K562 (cell line): ENCODE measurements at regions not wholly inside any gene's neighbourhood (a gene's known extent, or its start where the extent isn't known, plus 50 kb on each side); places are given as distances from the start of the nearest gene placed in this dataset.

ENCODE experiments used
- ATAC-seq: fragments of 200-7000 bp; cut with Tn5 transposase; 3 replicates; pipeline ENCODE4 v1.9.1; 2020; ENCODE audit warnings: moderate library complexity
- BruUV-seq: library from RNA; stranded (reverse); fragments of 400-500 nt; replicated peaks from 2 replicates; lab custom pipeline; 2021; lab: Mats Ljungman, UMichigan
- CTCF ChIA-PET: fragments of 300-600 bp; formaldehyde crosslinking; extraction: SDS; loops from one replicate; lab custom pipeline; 2021; ENCODE audit warnings: low intra/inter-chr PET ratio; lab: Yijun Ruan, JAX
- POLR2A ChIA-PET: fragments of 300-600, 350-650 bp; sonication (Branson Sonifier 250); formaldehyde crosslinking; extraction: SDS; loops from one replicate; lab custom pipeline; 2021; ENCODE audit warnings: antibody characterized with exemption, inconsistent platforms; lab: Yijun Ruan, JAX
- DNase-seq, 4 experiments: peaks; one replicate each; pipeline versions ENCODE4 v3.0.0 to v3.0.0-alpha.2; 2011 to 2018; ENCODE audit warnings: low spot score in 3 of 4, mixed read lengths in 3 of 4; ENCODE audit errors: extremely low read depth in 1 of 4
- FAIRE-seq: peaks from 2 replicates; lab custom pipeline; 2011; peaks lifted over from hg19 to GRCh38; lab: Jason Lieb, UNC
- H2AFZ ChIP-seq: 2 replicates; pipeline ENCODE4 v1.6.0; 2011; ENCODE audit warnings: low read depth, low read length, control low read depth, inconsistent platforms
- H3K27ac ChIP-seq: fragments of 200-600 bp; 3 replicates; pipeline ENCODE4 v1.8.0; 2011; ENCODE audit warnings: low read depth, mild to moderate bottlenecking, control low read depth, inconsistent platforms, low read length, moderate library complexity, mixed read lengths; ENCODE audit errors: extremely low read depth
- H3K27me3 ChIP-seq, 2 experiments: fragments of 300-600 bp in 1 of 2; 2 replicates in 1 of 2; 3 replicates in 1 of 2; pipeline versions ENCODE4 v1.6.0 to v1.8.0; 2011; ENCODE audit warnings: inconsistent platforms in 2 of 2, low read length in 2 of 2, mild to moderate bottlenecking in 1 of 2, mixed read lengths in 1 of 2, moderate library complexity in 1 of 2; ENCODE audit not compliant: control insufficient read depth in 2 of 2, insufficient read depth in 2 of 2
- H3K36me3 ChIP-seq: fragments of 300-600 bp; 3 replicates; pipeline ENCODE4 v1.8.0; 2011; ENCODE audit warnings: mild to moderate bottlenecking, low read length, inconsistent platforms; ENCODE audit not compliant: control insufficient read depth, insufficient read depth
- H3K4me1 ChIP-seq, 2 experiments: fragments of 200-600 bp in 1 of 2; replicated peaks in 1 of 2; 2 replicates in 1 of 2; 3 replicates in 1 of 2; pipeline versions ENCODE4 v1.5.1 to v1.8.0; 2011; ENCODE audit warnings: inconsistent platforms in 2 of 2, low read length in 2 of 2, mild to moderate bottlenecking in 1 of 2, mixed read lengths in 1 of 2, moderate library complexity in 1 of 2; ENCODE audit not compliant: control insufficient read depth in 2 of 2, insufficient read depth in 2 of 2
- H3K4me2 ChIP-seq: 2 replicates; pipeline ENCODE4 v1.6.1; 2011; ENCODE audit warnings: low read length, control low read depth, inconsistent platforms, mixed read lengths; ENCODE audit not compliant: insufficient read depth
- H3K4me3 ChIP-seq: fragments of 200-600 bp; sonication (generic), shearing (Covaris generic); 2 replicates; pipeline ENCODE4 v1.5.1; 2016; ENCODE audit warnings: control low read depth, inconsistent platforms
- H3K79me2 ChIP-seq: fragments of 200-600 bp; 3 replicates; pipeline ENCODE4 v1.8.0; 2011; ENCODE audit warnings: low read length, inconsistent platforms; ENCODE audit not compliant: control insufficient read depth, insufficient read depth
- H3K9ac ChIP-seq, 2 experiments: 2 replicates each; pipeline versions ENCODE4 v1.6.0 to v1.6.1; 2011; ENCODE audit warnings: low read depth in 2 of 2, low read length in 2 of 2, control low read depth in 1 of 2, inconsistent platforms in 1 of 2, mild to moderate bottlenecking in 1 of 2, mixed read lengths in 1 of 2; ENCODE audit not compliant: insufficient read depth in 1 of 2
- H3K9me1 ChIP-seq: one replicate; pipeline ENCODE4 v1.6.0; 2011; ENCODE audit warnings: inconsistent platforms, mild to moderate bottlenecking, low read length, moderate library complexity; ENCODE audit not compliant: control insufficient read depth, insufficient read depth
- H3K9me3 ChIP-seq: replicated peaks from 2 replicates; pipeline ENCODE4 v1.5.1; 2011; ENCODE audit warnings: low read depth, low read length, inconsistent platforms; ENCODE audit not compliant: control insufficient read depth, insufficient read depth
- H4K20me1 ChIP-seq: replicated peaks from 2 replicates; pipeline ENCODE4 v1.6.1; 2011; ENCODE audit warnings: low read length, inconsistent platforms, mixed read lengths; ENCODE audit not compliant: control insufficient read depth, insufficient read depth
- ARNT ChIP-seq, 2 experiments: fragments of 450-650 bp; IDR thresholded peaks; 2 replicates each; pipeline ENCODE4 v1.6.1; 2016; ENCODE audit warnings: mild to moderate bottlenecking in 1 of 2
- COPS2 ChIP-seq: fragments of 450-650 bp; conservative IDR thresholded peaks from 2 replicates; pipeline ENCODE4 v1.6.1; 2016; ENCODE audit warnings: mild to moderate bottlenecking, moderate library complexity
- E2F3 ChIP-seq: fragments of 250-450 bp; sonication (Bioruptor Pico); IDR thresholded peaks from 2 replicates; pipeline ENCODE4 v1.4.0; 2020; ENCODE audit warnings: mild to moderate bottlenecking
- ETV5 ChIP-seq: sonication (generic); formaldehyde crosslinking; IDR thresholded peaks from 2 replicates; pipeline ENCODE4 v1.4.0; 2020; ENCODE audit warnings: low read depth, mild to moderate bottlenecking, missing genetic modification reagents
- SMAD1 ChIP-seq: fragments of 150-350 bp; IDR thresholded peaks from 2 replicates; pipeline ENCODE4 v1.6.1; 2014; ENCODE audit warnings: low read length, low read depth; ENCODE audit not compliant: partially characterized antibody
- WGBS: fragments of 100-300 bp; shearing (Covaris generic); methylation state at CpG from one replicate; pipeline ENCODE4 v1.1.6; 2016; ENCODE audit warnings: low coverage, mixed read lengths; ENCODE audit not compliant: insufficient coverage; ENCODE audit errors: missing lambda C conversion rate; 5-methylcytosine and 5-hydroxymethylcytosine counted together
- in situ Hi-C: fragments of 300-500 bp; cut with MboI; formaldehyde crosslinking; loops from 4 replicates; pipeline ENCODE4 v1.15.0; 2018; ENCODE audit warnings: inconsistent platforms, mixed read lengths
- intact Hi-C: fragments of 100-400 bp; cut with micrococcal nuclease; formaldehyde crosslinking; loops from 2 replicates; pipeline ENCODE4 v1.14.2; 2022
- TF ChIP-seq, protein P1 (sequence below): fragments of 150-350 bp; IDR thresholded peaks from 2 replicates; pipeline ENCODE4 v1.6.1; 2014; ENCODE audit warnings: low read depth, mild to moderate bottlenecking, low read length, borderline replicate concordance
- TF ChIP-seq, protein P2 (sequence below): fragments of 250-450 bp; sonication (Bioruptor Pico); IDR thresholded peaks from 2 replicates; pipeline ENCODE4 v1.8.0; 2021; ENCODE audit warnings: borderline replicate concordance, mild to moderate bottlenecking, moderate library complexity; ENCODE audit not compliant: poor library complexity, severe bottlenecking

DNA sequence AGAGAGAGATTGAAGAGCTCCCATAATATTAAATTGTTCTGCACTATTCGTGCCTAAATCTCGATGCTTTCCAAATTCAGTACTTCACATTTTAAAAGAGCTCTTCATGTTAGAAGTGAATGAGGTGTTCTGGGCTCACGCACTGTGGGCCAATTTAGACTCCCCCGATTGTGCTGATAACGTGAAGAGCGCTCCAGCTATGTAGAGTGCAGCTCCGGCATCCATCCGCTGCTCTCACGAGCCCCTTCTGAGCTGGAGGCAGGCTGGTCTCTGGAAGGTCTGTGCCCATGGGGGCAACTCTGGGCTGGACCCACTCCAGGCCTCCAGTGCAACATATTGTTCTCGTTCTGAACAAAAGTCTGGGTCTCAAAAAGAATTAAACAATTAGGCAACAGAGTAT is 692.6 kb downstream of the VRK1 start:
- Histone ChIP-seq H3K4me2 (no peak overlapping the region), H3K4me3 (no peak overlapping the region), H3K27me3 (no peaks in the 10 kb centered on the region), H3K9me3 (no peaks in the 10 kb centered on the region), H3K36me3 (no peaks in the 10 kb centered on the region), H3K27ac (no peak overlapping the region), H2AFZ (no peak overlapping the region), H4K20me1 (no peaks in the 10 kb centered on the region), H3K4me1 (no peaks in the 10 kb centered on the region), H3K9ac (no peak overlapping the region), H3K79me2 (no peaks in the 10 kb centered on the region), H3K9me1 (no peaks in the 10 kb centered on the region)
- no peak for DNase-seq
- POLR2A ChIA-PET = interaction anchor here (1.1 kb wide), 1 partner anchor 9 kb away, joined by 3 read pairs; no protein-coding TSS in a partner anchor
- in situ Hi-C loops (no loop called here), intact Hi-C loops (no loop called here)
- BruUV-seq = no TSS peak
- CTCF ChIA-PET = no interaction called here
- WGBS = 0% methylated on average over 9 of the region's 10 CpGs
- no peak for ATAC-seq
- FAIRE-seq = no peak
- TF ChIP-seq SMAD1 (no peak), ARNT (IDR thresholded peaks at IDR 0.05) (no peak), E2F3 (CRISPR knock-in tag) (no peak), COPS2 (no peak), ETV5 (CRISPR knock-in tag) (no peak)
- TF ChIP-seq, protein P1, sequence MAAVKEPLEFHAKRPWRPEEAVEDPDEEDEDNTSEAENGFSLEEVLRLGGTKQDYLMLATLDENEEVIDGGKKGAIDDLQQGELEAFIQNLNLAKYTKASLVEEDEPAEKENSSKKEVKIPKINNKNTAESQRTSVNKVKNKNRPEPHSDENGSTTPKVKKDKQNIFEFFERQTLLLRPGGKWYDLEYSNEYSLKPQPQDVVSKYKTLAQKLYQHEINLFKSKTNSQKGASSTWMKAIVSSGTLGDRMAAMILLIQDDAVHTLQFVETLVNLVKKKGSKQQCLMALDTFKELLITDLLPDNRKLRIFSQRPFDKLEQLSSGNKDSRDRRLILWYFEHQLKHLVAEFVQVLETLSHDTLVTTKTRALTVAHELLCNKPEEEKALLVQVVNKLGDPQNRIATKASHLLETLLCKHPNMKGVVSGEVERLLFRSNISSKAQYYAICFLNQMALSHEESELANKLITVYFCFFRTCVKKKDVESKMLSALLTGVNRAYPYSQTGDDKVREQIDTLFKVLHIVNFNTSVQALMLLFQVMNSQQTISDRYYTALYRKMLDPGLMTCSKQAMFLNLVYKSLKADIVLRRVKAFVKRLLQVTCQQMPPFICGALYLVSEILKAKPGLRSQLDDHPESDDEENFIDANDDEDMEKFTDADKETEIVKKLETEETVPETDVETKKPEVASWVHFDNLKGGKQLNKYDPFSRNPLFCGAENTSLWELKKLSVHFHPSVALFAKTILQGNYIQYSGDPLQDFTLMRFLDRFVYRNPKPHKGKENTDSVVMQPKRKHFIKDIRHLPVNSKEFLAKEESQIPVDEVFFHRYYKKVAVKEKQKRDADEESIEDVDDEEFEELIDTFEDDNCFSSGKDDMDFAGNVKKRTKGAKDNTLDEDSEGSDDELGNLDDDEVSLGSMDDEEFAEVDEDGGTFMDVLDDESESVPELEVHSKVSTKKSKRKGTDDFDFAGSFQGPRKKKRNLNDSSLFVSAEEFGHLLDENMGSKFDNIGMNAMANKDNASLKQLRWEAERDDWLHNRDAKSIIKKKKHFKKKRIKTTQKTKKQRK = no peak
- TF ChIP-seq, protein P2, sequence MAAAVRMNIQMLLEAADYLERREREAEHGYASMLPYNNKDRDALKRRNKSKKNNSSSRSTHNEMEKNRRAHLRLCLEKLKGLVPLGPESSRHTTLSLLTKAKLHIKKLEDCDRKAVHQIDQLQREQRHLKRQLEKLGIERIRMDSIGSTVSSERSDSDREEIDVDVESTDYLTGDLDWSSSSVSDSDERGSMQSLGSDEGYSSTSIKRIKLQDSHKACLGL (CRISPR knock-in tag) = no peak
- TF ChIP-seq, all 486 proteins: peak for 0
